ENCODE measurements at regions not wholly inside any gene's neighbourhood (a gene's known extent, or its start where the extent isn't known, plus 50 kb on each side); places are given as distances from the start of the nearest gene placed in this dataset.

GRCh38 chr20:5372371-5372770, 55.6 kb upstream of the PROKR2 start:
- Histone ChIP-seq H3K23me2 (ENCODE audit: low read depth, low read length) (no peaks in the 10 kb centered on the region), H3K9me3 (ENCODE audit: insufficient read depth in 2 of 2, low read depth in 1 of 2, low read length in 1 of 2) (peaks cover 0 to under 1% of the 10 kb centered on the region in 2 experiments; a peak in 2 of 4 replicates), H4K8ac (ENCODE audit: extremely low read depth, insufficient read depth, low read length) (no peak overlapping the region), H2AFZ (ENCODE audit: low read length) (no peak overlapping the region; the same call in 1 of the 2 replicates), H3K18ac (ENCODE audit: extremely low read depth, low read length) (no peak overlapping the region), H3K56ac (replicated peaks; ENCODE audit: insufficient read length, low read depth, low read length) (no peak overlapping the region), H3K36me3 (ENCODE audit: control insufficient read depth in 2 of 4, insufficient read depth in 4 of 4, low read length in 3 of 4) (no peaks in the 10 kb centered on the region), H3K4me2 (ENCODE audit: insufficient read depth in 1 of 2, low read depth in 2 of 2, low read length in 2 of 2) (no peak overlapping the region), H2BK5ac (ENCODE audit: low read depth, low read length) (no peak overlapping the region), H2AK5ac (ENCODE audit: low read depth, low read length) (no peak overlapping the region), H2BK120ac (replicated peaks; ENCODE audit: low read depth, low read length) (no peak overlapping the region), H3K4ac (replicated peaks; ENCODE audit: insufficient read length, low read depth, low read length) (no peak overlapping the region), H3K4me1 (replicated peaks in 1 of 4; ENCODE audit: control insufficient read depth in 3 of 4, insufficient read depth in 4 of 4, low read length in 3 of 4) (no peaks in the 10 kb centered on the region), H2BK20ac (ENCODE audit: low read length) (no peak overlapping the region), H3K4me3 (ENCODE audit: extremely low read depth in 1 of 4, insufficient read depth in 2 of 4, low read depth in 3 of 4, low read length in 4 of 4) (no peak overlapping the region), H4K91ac (replicated peaks; ENCODE audit: insufficient read length, low read length) (no peak overlapping the region), H4K5ac (ENCODE audit: insufficient read length, low read depth, low read length) (no peak overlapping the region), H3K27ac (ENCODE audit: low read depth, low read length) (no peak overlapping the region), H2BK12ac (ENCODE audit: low read depth, low read length) (no peak overlapping the region), H4K20me1 (replicated peaks in 1 of 2; ENCODE audit: control insufficient read depth in 1 of 2, insufficient read depth in 2 of 2, low read length in 2 of 2) (no peaks in the 10 kb centered on the region), H2BK15ac (ENCODE audit: low read length) (no peak overlapping the region), H3K79me2 (ENCODE audit: control insufficient read depth in 1 of 2, insufficient read depth in 2 of 2, low read length in 2 of 2) (no peaks in the 10 kb centered on the region), H3K23ac (ENCODE audit: insufficient read length) (no peak overlapping the region), H3K79me1 (ENCODE audit: low read depth, low read length) (no peaks in the 10 kb centered on the region), H3K14ac (ENCODE audit: insufficient read length) (no peak overlapping the region), H3K27me3 (replicated peaks in 1 of 4; ENCODE audit: control insufficient read depth in 3 of 4, extremely low read depth in 1 of 4, insufficient read depth in 3 of 4, low read length in 3 of 4) (no peaks in the 10 kb centered on the region), H3K9ac (replicated peaks in 1 of 4; ENCODE audit: extremely low read depth in 1 of 4, low read depth in 3 of 4, low read length in 3 of 4) (no peak overlapping the region)
- 82% methylated on average over 5 of the region's 5 CpGs; no CpG with 5 or more reads in 1 of the 2 experiments for WGBS, 2 experiments (ENCODE audit: extremely low coverage in 1 of 2, insufficient coverage in 1 of 2, insufficient read length in 1 of 2, insufficient replicate concordance in 2 of 2, low coverage in 1 of 2, low lambda C conversion rate in 2 of 2, missing lambda C conversion rate in 1 of 2)
- CTCF ChIA-PET (ENCODE audit: partially characterized antibody): interaction anchor here (1.6 kb wide), 1 partner anchor 149 kb away, joined by 5 read pairs; no protein-coding TSS in a partner anchor
- TF ChIP-seq CBX8 (IDR thresholded peaks at IDR 0.05; ENCODE audit: borderline replicate concordance, low read depth, low read length) (no peak), RBBP5 (IDR thresholded peaks at IDR 0.05; ENCODE audit: borderline replicate concordance, low read depth, low read length) (no peak), CBX5 (IDR thresholded peaks at IDR 0.05; ENCODE audit: low read depth, low read length) (no peak), SP4 (IDR thresholded peaks at IDR 0.05; ENCODE audit: low read length) (no peak), FOSL1 (IDR thresholded peaks at IDR 0.05; ENCODE audit: insufficient read depth, low read depth, low read length) (no peak), GTF2F1 (IDR thresholded peaks at IDR 0.05; ENCODE audit: borderline replicate concordance, low read depth, low read length) (no peak), MAFK (IDR thresholded peaks at IDR 0.05; ENCODE audit: low read depth, low read length) (no peak), EP300 (IDR thresholded peaks at IDR 0.05; ENCODE audit: borderline replicate concordance in 1 of 2, low read depth in 2 of 2, low read length in 2 of 2) (no peak), RAD21 (IDR thresholded peaks at IDR 0.05 in 1 of 2, conservative IDR thresholded peaks at IDR 0.05 in 1 of 2; ENCODE audit: low read depth in 2 of 2, low read length in 2 of 2) (no peak)
- no peak for FAIRE-seq
- POLR2A ChIA-PET (ENCODE audit: partially characterized antibody): no interaction called here
- no peak for DNase-seq (ENCODE audit: low read depth in 1 of 2, low spot score in 2 of 2)
